ENCODE measurements at regions not wholly inside any gene's neighbourhood (a gene's known extent, or its start where the extent isn't known, plus 50 kb on each side); places are given as distances from the start of the nearest gene placed in this dataset.

DNA sequence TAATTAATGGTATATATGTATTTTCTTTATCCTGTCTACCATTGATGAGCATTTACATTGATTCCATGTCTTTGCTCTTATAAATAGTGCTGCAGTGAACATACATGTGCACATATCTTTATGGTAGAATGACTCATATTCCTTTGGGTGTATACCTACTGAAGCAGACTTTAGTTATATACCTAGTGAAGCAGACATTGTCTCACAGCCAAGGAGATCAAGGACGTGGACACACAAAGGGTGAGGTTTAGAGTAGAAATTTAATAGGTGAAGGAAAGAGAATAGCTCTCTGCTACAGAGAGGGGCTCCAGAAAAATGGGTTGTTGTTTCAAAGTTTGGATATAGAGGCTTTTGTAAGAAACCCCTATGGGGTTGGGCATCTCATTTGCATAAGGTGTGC, 700.3 kb downstream of the CDH11 start:
- TF ChIP-seq, protein P1, sequence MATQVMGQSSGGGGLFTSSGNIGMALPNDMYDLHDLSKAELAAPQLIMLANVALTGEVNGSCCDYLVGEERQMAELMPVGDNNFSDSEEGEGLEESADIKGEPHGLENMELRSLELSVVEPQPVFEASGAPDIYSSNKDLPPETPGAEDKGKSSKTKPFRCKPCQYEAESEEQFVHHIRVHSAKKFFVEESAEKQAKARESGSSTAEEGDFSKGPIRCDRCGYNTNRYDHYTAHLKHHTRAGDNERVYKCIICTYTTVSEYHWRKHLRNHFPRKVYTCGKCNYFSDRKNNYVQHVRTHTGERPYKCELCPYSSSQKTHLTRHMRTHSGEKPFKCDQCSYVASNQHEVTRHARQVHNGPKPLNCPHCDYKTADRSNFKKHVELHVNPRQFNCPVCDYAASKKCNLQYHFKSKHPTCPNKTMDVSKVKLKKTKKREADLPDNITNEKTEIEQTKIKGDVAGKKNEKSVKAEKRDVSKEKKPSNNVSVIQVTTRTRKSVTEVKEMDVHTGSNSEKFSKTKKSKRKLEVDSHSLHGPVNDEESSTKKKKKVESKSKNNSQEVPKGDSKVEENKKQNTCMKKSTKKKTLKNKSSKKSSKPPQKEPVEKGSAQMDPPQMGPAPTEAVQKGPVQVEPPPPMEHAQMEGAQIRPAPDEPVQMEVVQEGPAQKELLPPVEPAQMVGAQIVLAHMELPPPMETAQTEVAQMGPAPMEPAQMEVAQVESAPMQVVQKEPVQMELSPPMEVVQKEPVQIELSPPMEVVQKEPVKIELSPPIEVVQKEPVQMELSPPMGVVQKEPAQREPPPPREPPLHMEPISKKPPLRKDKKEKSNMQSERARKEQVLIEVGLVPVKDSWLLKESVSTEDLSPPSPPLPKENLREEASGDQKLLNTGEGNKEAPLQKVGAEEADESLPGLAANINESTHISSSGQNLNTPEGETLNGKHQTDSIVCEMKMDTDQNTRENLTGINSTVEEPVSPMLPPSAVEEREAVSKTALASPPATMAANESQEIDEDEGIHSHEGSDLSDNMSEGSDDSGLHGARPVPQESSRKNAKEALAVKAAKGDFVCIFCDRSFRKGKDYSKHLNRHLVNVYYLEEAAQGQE (IDR thresholded peaks at IDR 0.05; ENCODE audit: insufficient read depth in 1 of 2, low read depth in 2 of 2, low read length in 2 of 2), result no peak
- no peak for TF ChIP-seq POLR2AphosphoS5 (IDR thresholded peaks at IDR 0.05; ENCODE audit: low read depth, low read length)

Measured in PFSK-1 (cell line).